GF-D8 (cell line): ENCODE measurements at regions not wholly inside any gene's neighbourhood (a gene's known extent, or its start where the extent isn't known, plus 50 kb on each side); places are given as distances from the start of the nearest gene placed in this dataset.

ENCODE experiments used
- DNase-seq: peaks from one replicate; lab custom pipeline; 2025; lab: John Stamatoyannopoulos, UW

DNA sequence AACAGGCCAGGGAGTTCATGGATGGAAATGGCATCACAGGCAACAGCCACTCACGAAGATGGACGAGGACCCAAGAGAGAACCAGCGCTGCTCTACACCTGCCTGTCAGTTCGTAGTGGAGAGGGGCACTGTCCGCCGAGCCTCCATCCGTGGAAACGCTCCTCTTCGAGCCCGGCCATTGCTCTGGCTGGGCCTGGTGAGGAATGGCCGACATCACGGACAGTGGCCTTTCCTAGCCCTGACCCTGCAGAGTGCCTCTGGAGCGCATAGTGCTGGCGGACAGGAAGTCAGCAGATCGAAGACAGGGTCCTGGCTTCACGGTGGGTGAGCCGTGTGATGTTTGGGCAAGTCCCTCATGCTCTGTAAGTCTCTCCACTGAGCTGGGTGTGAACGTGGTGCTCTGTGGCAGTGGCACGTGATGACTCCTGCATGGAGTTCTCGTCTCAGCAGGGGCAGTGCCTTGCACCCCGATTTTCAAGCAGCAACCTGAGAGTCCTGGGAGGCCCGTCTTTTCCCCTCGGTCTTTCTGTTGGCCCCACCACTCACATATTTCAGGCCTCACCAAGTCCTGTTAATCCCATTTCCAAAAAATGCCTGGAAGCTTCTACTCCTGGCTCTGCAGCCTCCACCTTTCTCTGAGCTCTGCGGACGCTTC lies 214.4 kb downstream of the ERMARD start:
- no peak for DNase-seq

DNA sequence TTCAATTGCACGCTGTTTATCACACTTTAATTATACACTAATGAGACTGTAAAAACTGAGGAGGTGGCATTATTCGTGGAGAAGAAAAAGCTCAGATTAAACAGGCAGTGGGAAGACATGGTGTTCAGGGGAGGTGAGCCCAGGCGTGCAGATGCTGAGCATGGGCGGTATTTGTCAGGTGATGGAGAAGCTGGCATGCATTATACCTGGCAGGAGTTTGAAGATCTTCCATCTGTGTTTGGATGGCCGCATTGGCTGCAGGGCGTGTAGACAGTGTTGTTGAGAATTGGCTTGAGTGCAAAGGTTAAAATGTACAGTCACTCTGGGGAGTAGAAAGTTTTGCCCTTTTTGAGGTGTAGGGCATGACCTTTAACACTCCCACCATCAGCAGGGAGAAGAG lies 213.8 kb downstream of the ERMARD start:
- DNase-seq: no peak

DNA sequence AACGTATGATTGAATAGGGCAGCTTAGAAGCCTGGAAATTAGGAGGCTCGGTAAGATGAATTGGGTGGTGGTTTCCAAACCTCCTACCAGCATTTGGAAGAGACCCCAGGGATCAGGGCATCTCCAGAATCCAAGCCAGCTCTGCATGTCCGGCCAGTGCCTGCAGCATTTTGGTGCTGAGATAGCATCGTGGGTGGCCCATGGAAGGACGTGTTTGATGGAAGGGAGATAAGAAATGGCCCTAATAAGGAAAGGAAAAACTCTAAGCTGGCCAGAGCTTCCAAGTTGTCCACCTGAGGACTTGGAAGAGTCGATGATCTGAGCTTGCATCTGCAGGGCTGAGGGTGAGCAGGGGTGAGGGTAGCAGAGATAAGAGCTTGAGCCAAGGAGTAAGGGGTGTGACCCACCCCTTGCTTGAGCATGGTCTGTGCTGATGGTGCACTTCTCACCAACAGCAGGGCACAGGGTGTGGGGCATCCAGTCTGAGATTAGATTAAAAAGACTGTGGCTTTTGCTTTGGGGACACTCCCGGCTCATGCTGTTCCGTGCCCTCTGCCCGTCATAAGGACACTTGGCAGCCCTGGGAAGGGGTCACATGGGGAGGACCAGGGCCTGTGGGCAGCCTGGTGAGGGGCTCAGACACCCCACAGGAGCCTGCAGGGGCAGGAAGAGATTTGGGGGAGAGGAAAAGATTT lies 213.2 kb downstream of the ERMARD start:
- DNase-seq: no peak

DNA sequence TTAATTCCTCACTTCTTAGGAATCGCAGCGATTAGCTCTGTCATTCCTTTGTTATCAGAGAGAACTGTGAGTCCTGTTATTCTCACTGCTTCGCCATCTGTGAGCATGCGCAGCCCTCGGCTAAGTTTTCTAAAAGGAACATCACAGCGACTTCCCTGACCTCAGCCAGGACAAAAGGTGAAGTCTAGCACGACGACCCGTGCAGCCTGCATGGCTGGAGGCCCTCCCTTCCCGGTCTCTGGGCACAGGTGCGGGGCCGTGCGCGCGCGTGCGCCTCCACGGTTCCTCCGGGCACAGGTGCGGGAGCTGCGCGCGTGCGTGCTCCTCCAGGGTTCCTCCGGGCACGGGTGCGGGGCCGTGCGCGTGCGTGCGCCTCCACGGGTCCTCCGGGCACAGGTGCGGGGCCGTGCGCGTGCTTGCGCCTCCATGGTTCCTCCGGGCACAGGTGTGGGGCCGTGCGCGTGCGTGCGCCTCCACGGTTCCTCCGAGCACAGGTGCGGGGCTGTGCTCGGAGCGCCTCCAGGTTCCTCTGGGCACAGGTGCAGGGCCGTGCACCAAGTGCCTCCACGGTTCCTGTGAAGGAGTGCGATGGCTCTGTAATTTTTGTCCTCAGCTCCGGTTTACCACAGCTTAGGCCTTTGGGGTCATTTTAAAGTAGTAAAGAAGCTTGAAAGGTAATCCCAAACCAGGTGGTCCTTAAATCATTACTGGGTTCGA lies 212.3 kb downstream of the ERMARD start:
- no peak for DNase-seq

DNA sequence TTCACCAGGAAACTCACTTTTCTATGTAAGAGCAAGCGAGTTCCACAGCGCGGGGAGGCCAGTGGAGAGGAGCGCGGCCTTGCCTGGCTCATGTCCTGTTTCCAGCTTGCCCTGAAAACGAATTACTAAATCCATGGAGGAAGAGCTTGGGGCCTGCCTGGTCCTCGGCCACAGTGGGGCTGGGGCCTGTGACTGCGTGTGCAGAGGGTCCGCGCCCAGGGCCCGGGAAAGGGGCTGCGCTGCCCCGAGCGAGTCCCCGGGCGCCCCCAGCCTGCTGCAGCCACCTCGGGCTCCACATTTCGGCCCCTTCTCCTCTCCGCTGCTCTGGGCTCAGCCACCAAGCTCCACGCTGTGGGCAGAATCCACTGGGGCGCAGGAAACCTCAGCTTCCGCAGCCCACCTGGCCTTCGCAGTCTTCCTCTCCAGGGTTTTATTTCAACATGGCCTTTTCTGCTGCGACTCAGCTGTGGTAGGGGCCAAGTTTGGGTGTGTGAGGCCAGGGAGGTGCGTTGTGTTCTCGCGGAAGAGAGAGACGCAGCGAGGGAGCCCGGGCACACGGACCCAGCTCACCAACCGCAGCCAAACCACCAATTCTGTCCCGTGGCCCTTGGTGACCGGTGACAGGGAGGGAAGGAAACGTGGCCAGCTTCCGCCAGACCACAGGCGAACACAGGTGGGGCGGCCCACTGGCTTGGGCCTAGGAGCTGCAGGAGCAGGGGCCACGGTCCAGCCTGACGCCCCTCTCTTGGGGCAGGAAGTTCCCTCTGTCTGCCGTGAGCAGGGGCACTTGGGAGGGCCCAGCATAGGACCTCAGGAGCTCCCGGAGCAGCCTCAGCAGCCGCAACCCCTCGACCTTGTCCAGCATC lies 211.4 kb downstream of the ERMARD start:
- no peak for DNase-seq

DNA sequence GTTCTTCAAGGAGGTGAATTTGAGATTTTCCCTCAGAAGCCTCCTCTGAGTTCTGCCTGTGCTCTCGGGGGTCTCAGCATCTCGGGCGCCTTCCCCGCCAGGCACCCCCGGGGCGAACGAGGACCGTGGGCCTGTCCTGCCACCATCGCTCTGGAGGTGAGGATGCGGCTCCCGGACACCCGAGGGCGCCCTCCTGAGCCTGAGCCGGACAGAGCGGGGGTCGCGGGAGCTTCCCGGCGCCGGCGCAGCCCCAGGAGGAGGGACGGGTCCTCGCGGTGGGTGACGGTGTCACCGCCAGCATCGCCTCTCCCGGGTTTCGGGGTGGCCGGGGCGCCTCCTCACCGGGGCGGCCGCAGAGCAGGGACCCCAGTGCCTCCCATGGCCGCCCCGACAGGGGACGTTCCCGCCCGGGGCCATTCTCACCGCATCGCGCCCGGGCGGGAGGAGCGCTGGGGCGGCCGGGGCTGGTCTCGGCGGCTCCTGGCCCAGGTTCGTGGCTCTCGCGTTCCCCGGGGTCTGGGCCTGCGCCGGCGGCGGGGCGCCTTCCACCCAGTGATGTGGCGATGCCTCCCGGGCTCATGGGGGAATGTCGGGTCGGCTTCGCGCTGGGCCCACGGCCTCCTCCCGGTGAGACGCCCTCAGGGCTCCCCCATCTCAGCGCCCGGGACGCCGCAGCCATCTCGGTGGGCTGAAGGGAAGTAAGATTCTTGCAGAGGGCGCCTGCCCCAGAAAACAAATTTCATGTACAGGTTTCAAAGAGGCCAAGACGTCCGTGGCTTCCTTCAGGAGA lies 210.5 kb downstream of the ERMARD start:
- DNase-seq: no peak

DNA sequence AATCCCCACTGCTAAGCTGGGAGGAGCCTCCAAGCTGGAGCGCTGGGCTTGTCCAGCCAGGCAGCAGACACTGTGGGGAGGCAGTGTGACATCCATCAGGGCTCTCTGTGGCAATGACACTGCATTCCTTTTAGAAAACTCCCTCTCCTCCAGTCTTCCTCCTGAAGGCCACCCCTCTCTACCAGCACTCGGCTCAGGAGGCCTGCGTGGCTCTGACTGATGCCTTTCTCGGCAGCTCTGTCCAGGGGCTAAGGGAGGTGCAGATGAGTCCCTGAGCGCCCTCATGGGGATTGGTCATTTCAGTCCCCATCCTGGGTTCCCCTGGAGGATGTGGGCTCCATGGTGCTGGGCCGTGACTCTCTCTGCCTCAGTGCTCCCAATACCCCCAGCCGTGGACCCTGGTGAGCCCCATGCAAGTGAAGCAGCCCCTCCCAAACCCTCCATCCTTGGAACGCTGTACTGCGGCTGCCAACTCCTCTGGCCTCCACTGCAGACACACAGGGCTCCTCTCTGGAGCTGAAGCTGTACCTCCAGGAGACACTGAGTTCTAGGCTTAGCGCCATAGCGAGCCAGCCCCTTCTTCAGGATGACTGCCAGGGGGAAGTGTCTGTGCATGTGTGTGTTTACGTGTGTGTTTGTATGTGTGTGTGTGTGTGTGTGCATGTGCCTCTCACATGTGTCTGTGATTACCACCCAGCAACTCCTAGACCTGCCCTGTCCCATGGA lies 209.6 kb downstream of the ERMARD start:
- no peak for DNase-seq

DNA sequence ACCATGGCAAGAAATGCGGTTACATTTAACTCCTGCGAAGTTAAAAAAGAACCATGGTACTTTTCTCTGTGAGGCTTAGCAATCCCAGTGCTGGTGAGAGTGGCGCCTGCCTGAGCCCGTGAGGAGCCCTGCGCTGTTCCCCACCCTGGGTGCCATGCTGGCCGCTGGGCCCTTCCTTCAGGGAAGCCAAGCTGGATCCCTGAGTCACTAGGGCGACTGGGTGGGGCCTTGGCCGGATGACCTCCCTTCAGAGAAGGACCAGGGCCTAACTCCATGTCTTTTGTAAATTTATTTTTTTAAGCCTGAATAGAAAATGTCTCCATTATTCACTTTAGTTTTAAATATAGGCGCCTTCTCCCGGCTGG lies 209.1 kb downstream of the ERMARD start:
- DNase-seq: no peak

DNA sequence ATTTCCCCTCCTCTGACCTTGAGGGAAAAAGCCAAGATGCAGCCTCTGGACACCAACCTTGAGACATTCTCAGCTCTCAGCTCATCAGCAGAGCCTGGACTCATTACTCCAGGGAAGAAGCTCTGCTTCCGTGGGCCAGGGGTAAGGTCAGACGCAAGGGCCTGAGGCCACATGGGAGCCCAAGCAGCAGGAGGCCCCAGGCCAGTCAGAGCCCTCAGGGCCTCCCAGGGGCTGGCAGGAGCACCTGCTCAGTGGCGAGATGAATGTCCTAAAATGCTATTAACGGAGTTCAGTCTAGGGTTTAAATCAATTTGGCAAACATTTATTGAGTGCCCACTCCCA lies 208.6 kb downstream of the ERMARD start:
- DNase-seq: no peak

DNA sequence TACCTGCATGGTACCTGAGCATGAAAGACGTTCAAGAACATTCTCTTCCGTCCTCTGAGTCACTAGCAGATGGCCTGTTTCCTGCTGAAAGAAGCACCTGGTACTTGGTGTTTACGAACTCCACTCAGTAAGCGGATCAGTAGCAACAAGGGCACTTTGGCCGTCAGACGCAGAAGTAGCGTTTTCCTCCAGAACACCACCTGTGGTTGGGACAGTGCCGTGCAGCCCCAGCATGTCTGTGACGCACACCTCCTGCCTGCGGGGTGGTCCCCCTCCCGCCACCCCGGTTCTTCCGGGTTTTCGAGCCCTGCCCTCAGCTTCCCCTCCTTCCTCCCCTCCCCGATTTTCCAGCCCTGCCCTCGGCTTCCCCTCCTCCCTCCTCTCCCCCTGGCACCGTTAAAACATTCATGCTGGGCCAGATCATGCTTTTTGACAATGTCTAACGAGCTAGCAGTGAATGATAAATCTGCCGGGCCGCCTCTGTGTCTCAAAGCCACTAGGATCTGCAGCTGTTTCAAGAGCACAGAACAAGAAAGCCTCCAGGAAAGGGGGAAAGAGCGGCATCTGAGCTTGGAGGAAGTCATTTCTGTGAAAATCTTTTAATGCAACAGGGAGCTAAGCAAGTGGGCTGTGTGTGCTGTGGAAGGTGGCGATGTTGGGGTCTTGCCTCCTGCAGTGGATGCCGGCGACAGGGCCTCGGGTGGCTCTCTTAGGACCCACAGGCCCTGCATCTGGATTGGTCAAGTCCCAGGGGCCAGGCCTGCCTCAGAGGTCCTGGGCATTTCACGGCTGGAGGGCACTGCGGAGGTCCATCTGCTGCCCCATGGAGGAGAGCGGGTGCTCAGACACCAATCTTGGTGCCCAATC lies 207.9 kb downstream of the ERMARD start:
- DNase-seq: no peak

DNA sequence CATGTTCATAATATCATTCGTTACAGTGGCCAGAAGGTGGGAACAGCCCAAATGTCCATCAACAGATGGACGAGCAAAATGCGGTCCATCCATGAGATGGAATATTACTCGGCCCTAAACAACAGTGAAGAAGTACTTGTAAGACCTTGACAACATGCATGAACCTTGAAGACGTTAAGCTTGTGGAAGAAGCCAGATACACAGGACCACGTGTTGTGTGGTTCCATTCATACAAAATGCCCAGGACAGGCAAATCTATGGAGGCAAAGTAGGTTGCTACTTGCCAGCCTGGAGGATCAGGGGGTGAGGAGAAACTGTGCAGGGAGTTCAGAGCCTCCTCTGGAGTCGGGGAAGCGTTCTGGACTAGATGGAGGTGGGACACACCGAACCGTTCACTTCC lies 207.1 kb downstream of the ERMARD start:
- no peak for DNase-seq

DNA sequence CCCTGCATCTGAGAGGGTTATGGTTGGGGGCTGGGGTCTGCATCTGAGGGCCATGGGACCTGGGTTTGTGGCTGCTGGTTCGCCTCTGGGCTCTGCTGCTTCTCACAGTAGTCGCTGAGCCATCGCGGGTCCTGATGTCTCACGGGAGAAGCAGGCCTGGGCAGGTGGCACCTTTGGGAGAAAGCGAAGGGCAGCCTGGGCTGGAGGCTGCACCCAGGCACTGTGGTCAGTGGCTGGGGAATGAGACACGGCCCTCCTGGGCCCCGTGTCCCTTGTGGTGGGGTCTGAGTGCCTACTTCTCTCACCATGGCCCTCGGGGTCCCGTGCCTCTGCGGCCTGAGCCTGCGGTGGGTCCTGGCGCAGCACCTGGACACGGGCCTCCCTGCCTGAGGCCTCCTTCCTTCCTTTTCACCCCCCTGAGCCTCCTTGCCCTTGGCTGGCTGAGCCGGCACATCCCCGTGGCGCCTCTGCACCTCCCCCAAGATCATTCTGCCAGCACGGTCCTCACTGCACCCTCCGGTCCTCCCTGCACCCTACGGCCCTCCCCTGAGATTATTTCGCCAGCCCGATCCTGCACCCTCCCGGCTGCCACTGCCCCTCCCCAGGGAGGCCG lies 206.0 kb downstream of the ERMARD start:
- DNase-seq: no peak

DNA sequence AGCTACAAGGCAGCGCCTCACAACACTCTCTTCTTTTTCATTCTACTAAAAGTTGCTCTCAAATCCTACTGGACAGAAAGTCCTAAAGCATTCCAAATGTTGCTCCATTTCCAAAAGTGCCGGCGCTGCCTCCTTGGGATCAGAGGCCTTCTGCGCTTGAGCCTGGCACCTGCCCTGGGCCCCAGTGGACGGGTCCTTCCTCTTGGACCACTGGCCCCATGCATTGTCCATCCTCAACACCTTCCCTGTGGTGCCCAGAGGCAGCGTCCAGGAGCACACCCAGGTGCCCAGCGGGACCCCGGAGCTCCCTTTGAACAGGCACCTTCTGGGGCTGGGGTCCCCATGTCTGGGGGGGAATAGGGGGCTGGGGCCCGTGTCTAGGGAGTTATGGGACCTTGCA lies 205.2 kb downstream of the ERMARD start:
- no peak for DNase-seq

DNA sequence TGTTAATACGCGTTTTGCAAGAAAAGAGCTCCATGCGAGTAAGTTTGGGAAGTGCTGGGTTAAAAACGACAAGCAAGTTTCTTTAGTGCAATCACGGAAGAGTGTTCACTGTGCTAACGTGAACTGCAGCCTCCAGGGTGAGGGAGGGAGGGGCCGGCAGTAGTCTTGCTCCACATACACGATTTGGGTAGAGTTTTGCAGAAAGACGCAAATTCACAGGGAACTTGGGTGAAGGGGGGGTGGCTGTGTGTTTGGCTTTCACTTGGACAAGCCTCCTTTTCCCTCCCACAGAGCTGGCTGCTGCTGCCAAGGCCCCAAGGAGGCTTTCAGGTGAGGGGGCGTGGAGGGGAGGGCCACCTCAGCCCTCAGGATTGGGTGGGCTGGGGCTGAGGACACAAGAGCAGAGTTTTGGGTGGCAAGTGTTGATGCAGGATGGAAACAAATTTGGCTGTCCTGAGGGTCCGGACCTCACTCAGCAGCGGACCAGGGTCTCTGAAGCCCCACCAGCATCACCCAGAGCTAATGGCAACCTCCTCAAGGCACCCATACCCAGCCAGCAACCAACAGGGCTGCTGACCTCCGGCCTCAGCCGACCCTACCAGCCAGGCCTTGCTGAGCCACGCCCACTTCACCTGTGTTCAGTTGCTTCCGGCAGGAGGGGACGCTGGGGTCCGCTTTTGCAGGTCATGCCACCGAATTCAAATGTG lies 204.5 kb downstream of the ERMARD start:
- no peak for DNase-seq

DNA sequence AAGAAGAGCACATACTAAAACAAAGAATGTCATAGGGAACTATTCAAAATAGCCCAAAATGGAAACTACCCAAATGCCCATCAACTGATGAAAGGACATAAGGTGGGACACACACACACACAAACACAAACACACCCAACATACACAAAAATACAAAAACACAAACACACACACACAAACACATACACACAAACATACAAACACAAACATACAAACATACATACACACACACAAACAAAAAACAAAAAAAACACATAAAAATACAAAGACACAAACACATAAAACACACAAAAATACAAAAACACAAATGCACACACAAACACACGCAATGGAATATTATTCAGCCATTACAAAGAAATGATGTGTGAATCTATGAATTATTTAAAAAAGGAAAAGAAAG lies 203.6 kb downstream of the ERMARD start:
- DNase-seq: no peak

DNA sequence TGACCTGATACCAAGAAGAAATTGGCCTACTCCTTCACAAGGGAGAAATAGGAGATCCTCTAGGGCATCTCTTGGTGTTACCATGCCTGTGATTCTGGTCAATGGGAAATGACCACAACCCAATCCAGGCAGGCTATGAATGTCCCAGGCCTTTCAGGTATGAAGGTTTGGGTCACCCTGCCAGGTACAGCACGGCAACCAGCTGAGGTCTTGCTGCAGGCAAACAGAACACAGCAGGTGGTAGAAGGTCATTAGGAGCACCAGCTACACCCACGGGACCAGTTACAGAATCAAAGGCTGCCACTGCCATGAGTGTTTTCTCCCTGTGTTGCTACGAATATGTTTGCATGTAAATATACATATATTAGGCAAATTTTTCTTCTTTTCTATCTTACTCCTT lies 202.3 kb downstream of the ERMARD start:
- DNase-seq: no peak

DNA sequence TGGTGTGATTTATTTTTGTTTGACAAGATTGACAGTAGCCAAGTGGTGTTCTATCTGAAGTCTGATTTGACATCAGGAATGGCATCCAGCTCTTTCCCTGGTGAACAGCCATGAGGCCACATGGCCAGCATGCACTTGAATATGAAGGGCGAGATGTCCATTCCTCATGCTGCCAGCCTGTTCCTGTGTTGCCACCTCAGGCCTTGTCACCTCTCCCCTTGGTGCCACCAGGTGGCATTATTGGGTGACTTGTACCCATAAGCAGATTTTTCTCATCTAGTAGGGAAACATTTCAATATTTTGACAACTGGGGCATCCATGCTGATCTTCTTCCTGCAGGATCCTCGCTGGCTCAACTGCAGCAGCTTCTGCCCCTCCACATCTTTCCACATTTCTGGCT lies 199.1 kb downstream of the ERMARD start:
- DNase-seq: no peak

DNA sequence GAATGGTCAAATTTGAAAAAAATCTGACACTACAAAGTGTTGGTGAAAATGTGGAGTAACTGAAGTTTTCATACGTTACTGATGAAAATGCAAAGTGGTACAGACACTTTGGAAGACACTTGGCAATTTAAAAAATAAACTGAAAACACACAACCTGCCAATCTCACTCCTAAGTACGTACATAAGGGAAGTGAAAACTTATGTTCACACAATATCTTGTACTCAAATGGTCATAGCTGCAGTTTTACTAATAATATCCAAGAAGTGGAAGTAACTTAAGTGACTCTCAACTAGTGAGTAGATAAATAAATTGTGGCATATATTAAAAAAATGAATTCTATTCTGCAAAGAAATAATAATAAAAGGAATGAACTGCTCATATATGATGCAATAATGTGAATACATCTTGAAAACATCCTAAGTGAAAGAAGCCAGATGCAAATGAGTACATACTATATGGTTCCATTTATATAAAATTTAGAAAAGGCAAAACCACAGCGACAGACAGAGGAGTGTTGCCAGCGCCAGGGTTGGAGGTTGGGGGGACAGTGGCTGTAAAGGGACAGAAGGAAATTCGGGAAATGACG lies 198.2 kb downstream of the ERMARD start:
- no peak for DNase-seq

DNA sequence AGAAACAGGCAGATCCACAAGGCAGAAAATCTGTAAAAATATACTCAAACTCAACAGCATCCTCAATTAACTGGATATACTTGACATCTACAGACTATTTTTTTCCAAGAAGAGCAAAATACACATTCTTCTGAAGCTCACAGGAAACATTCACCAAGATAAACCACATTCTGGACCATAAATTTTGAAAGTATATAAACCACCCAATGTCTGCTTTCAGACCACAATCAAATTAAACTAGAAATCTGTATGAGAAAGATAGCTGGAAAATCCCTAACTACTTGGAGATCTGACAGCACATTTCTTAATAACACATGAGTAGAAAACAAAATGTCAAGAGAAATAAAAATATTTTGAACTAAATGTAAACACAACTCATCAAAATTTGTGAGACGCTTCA lies 195.5 kb downstream of the ERMARD start:
- no peak for DNase-seq
